ENCODE measurements at regions not wholly inside any gene's neighbourhood (a gene's known extent, or its start where the extent isn't known, plus 50 kb on each side); places are given as distances from the start of the nearest gene placed in this dataset.

DNA sequence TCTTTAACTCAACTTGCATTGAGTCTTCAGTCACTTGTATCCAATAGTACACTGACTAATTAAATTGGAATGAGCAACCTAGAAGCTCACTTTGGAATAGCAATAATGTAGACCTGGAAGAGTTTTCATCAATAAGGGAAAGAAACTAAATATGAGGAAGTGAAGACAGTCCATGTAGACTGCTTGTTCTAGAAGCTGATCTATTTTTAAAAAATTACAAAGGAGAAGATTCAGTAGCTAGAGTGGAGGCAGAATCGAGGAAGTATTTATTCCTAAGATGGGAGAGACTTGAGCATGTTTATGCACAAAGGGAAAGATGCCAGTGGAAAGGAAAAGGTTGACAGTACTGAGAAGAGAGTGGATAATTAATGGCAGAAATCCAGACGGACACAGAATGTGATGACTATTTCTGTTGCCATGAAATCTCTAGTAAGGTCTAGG is 156.3 kb upstream of the PDE3A start:
- TF ChIP-seq, protein P1, sequence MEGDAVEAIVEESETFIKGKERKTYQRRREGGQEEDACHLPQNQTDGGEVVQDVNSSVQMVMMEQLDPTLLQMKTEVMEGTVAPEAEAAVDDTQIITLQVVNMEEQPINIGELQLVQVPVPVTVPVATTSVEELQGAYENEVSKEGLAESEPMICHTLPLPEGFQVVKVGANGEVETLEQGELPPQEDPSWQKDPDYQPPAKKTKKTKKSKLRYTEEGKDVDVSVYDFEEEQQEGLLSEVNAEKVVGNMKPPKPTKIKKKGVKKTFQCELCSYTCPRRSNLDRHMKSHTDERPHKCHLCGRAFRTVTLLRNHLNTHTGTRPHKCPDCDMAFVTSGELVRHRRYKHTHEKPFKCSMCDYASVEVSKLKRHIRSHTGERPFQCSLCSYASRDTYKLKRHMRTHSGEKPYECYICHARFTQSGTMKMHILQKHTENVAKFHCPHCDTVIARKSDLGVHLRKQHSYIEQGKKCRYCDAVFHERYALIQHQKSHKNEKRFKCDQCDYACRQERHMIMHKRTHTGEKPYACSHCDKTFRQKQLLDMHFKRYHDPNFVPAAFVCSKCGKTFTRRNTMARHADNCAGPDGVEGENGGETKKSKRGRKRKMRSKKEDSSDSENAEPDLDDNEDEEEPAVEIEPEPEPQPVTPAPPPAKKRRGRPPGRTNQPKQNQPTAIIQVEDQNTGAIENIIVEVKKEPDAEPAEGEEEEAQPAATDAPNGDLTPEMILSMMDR (IDR thresholded peaks at IDR 0.05; ENCODE audit: low read depth, low read length, poor library complexity, severe bottlenecking): no peak
- TF ChIP-seq EZH2phosphoT487 (IDR thresholded peaks at IDR 0.05; ENCODE audit: borderline replicate concordance, low read length): no peak
